ENCODE measurements at regions not wholly inside any gene's neighbourhood (a gene's known extent, or its start where the extent isn't known, plus 50 kb on each side); places are given as distances from the start of the nearest gene placed in this dataset.
"Not testable (repeated sequence)": the region's sequence is repeated elsewhere in the genome, so short reads cannot be mapped to it uniquely, and the experiment has no call there.

DNA sequence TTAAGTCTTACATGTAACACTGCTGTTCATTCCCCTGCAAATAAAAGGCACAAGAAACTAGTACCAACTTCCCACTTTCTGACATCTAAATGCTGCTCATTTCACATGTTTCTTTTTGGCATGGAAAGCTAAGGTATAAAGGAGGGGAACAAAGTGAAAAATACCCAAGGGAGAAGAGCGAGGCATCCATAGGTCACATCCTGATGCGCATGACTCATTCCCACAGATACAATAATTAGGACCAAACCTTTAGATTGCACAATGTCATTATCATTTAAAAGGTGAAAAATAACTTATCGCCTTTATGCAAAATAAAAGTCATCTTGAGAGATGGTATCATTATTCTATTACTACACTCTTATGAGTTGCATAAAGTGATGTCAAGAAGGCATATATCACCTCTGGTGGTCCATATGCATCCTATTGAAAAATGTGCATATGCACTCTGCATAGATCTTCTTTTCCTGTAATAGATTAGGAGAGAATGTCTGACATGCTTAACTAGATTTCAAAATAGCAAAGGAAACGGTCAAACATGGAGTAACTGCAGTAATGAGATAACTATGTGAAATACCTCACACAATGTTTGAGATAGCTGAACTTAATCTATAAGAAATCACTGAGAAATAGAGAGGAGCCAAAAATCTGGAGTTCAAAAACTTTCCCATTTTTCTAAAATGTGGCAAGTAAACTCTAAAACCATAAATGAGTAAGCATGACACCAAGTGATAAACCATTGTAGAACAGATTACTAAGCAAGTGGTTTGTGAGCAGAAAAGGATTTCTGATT lies 382.5 kb upstream of the TMTC1 start:
- no peak overlapping the region for H3K4me3 ChIP-seq (ENCODE audit: insufficient read depth, low read depth, low read length)
- peaks cover 21% of the 10 kb centered on the region for H3K27me3 ChIP-seq (ENCODE audit: control insufficient read depth, insufficient read depth, low read length)
- H3K36me3 ChIP-seq (replicated peaks; ENCODE audit: control insufficient read depth, insufficient read depth, low read length), result no peaks in the 10 kb centered on the region
- DNase-seq, result no peak

DNA sequence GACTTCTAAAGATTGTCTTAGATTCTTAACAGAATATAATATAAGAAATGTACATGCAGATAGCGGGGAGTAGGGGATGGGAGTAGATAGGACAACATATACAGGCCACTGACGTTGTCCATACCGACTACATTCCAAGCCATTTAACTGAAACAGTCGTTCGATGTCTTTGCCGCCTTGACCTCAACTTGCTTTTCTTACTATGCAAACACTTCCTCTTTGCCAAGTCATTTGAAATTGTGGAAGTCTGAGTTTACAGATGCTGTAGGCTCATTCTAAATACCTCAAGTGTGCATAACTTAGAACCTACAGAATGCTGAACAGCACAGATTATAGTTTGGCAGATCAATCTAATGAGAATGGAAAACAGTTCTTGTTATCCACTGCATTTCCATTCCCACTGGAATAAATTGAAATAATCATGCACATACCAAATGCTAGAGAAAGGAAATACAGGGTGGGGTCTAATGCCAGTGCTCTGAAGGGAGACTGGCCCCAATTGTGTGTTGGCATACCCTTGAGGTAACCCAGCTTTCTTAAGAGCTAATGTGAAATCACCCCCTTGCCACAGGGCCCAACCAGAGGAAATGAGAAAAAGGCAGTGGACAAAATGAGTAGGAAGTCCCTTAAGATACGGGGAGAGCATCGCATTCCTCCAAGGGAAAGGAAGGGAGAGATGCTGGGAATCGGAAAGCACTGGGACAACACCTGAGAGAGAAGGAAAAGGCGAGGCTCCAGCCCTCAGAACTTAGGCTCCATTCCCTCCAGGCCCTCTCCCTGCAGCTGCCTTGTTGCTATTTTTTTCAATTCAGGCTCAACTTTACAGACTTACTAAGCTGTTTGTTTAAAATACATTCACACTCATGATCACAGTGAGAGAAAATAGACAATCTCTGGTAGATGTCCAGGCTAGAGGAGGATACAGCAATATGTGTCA lies 380.9 kb upstream of the TMTC1 start:
- Histone ChIP-seq H3K36me3 (replicated peaks; ENCODE audit: control insufficient read depth, insufficient read depth, low read length) (no peaks in the 10 kb centered on the region), H3K27me3 (ENCODE audit: control insufficient read depth, insufficient read depth, low read length) (peaks cover 7% of the 10 kb centered on the region), H3K4me3 (ENCODE audit: insufficient read depth, low read depth, low read length) (no peak overlapping the region)
- no peak for DNase-seq

DNA sequence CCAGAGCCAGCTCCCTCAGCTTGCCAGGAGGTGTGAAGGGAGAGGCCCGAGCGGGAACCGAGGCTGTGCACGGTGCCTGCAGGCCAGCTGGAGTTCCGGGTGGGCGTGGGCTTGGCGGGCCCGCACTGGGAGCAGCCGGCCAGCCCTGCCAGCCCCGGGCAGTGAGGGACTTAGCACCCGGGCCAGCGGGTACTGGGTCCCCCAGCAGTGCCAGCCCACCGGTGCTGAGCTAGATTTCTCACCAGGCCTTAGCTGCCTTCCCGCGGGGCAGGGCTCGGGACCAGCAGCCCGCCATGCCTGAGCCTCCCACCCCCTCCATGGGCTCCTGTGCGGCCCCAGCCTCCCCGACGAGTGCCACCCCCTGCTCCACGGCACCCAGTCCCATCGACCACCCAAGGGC lies 373.1 kb upstream of the TMTC1 start:
- H3K27me3 ChIP-seq (ENCODE audit: control insufficient read depth, insufficient read depth, low read length); DNase-seq; H3K4me3 ChIP-seq (ENCODE audit: insufficient read depth, low read depth, low read length); H3K36me3 ChIP-seq (replicated peaks; ENCODE audit: control insufficient read depth, insufficient read depth, low read length): not testable (repeated sequence)

DNA sequence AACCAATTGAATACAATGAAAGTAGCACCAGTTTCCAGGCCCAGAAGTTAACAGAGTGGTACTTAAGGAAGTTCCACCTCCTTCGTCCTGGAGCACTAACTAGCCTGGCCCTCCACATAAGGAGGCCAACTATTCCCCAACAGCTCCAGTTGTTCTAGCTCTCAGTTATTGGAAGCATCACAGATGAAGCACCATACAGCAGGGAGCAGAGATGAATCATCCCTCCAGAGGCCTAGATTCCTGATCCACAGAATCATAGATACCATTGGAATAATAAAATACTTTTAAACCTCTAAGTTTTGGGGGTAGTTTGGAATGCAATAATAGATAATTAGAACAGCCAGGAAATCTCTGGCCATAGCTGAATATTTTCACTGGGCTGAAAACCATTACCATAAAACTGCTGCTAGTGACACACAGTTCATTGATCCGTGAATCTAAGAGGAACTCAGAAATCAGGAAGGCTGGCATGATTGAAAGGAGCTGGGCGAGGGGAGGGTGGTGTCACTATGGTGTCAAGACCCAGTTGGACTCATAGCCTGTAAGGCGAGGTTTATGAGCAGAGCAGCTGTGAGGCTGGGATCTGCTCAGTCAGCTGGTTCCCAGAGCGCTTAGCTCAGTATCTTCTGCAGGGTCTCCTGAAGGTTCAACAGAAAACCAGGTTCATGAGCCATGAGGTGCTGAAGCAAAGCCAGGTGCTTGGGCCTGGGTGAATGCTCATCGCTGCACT lies 371.4 kb upstream of the TMTC1 start:
- Histone ChIP-seq H3K4me3 (ENCODE audit: insufficient read depth, low read depth, low read length) (no peak overlapping the region), H3K27me3 (ENCODE audit: control insufficient read depth, insufficient read depth, low read length) (no peaks in the 10 kb centered on the region), H3K36me3 (replicated peaks; ENCODE audit: control insufficient read depth, insufficient read depth, low read length) (no peaks in the 10 kb centered on the region)
- DNase-seq, result no peak

DNA sequence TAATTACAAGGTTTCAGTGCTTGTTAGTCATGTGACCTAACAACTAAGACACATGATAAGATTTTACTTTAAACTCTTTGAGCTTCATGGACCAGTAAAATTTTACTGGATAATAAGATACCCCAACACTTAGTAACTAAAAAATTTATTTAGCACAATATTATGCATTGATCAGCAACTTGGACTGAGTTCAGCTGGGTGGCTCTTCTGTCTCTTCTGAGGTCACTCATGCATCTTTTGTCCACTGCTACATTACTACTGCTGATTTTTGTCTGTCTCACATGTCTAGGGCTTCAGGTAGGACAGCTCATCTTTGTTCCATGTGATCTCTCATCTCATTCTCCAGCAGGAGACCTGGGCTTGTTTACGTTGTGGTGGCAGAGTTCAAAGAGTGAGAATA lies 370.2 kb upstream of the TMTC1 start:
- Histone ChIP-seq H3K36me3 (replicated peaks; ENCODE audit: control insufficient read depth, insufficient read depth, low read length) (no peaks in the 10 kb centered on the region), H3K4me3 (ENCODE audit: insufficient read depth, low read depth, low read length) (no peak overlapping the region), H3K27me3 (ENCODE audit: control insufficient read depth, insufficient read depth, low read length) (no peaks in the 10 kb centered on the region)
- DNase-seq, result no peak

DNA sequence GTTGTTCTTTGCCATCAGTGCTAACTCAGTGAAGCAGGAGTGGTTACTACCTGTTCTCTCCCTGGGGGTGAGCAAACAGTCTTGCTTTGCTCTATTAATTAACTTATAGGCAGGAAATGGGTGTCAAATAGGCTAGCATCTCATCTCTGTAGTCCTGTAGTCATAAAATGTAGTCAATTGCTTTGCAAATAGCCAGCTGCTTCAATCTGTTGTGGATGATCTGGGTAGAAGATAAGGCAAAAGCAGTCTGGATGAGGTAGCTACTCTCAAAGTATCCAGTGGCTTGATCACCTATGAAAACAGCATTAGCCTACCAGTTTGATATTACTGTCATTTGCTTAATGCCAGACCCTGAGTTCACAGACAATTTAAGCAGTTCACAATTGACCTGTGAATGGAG lies 369.0 kb upstream of the TMTC1 start:
- no peak overlapping the region for H3K4me3 ChIP-seq (ENCODE audit: insufficient read depth, low read depth, low read length)
- DNase-seq, result no peak
- H3K27me3 ChIP-seq (ENCODE audit: control insufficient read depth, insufficient read depth, low read length), result no peaks in the 10 kb centered on the region
- no peaks in the 10 kb centered on the region for H3K36me3 ChIP-seq (replicated peaks; ENCODE audit: control insufficient read depth, insufficient read depth, low read length)

DNA sequence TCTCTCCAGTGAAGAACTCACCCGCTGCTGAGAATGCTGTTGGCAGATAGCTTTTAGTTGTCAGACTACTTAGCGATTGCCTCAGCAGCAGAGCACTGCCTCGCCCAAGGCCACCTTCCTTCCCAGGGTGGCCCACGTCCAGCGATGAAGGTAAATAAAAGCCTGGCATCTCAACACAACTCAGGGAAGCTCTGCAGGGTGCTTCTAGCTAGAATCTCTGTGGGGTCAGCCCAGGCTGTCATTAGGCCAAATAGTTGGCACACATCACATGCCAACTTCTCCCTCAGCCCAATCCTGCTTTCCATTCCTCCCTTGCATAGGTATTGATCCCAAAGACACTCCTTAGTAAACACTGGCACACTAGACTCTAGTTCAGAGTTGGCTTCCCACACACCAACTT lies 368.1 kb upstream of the TMTC1 start:
- Histone ChIP-seq H3K4me3 (ENCODE audit: insufficient read depth, low read depth, low read length) (no peak overlapping the region), H3K36me3 (replicated peaks; ENCODE audit: control insufficient read depth, insufficient read depth, low read length) (no peaks in the 10 kb centered on the region), H3K27me3 (ENCODE audit: control insufficient read depth, insufficient read depth, low read length) (no peaks in the 10 kb centered on the region)
- no peak for DNase-seq

DNA sequence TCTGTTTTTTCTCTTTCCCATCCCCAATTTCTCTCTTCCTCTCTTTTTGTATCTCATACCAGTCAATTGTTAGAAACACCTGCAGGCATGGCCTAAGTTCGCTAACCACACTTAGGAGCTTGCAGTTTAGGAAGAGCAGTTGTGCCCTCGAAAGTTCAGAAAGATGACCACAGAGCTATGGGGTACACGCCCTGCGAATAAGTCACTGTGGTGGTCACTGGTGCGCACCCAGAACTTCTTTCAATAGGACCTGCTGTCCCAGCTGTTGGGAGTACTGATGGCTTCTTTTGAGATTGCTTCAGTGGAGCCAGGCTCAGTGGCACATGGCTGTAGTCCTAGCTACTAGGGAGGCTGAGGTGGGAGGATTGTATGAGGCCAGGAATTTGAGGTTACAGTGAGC lies 362.8 kb upstream of the TMTC1 start:
- no peaks in the 10 kb centered on the region for H3K27me3 ChIP-seq (ENCODE audit: control insufficient read depth, insufficient read depth, low read length)
- H3K4me3 ChIP-seq (ENCODE audit: insufficient read depth, low read depth, low read length), result no peak overlapping the region
- no peak for DNase-seq
- H3K36me3 ChIP-seq (replicated peaks; ENCODE audit: control insufficient read depth, insufficient read depth, low read length), result no peaks in the 10 kb centered on the region

DNA sequence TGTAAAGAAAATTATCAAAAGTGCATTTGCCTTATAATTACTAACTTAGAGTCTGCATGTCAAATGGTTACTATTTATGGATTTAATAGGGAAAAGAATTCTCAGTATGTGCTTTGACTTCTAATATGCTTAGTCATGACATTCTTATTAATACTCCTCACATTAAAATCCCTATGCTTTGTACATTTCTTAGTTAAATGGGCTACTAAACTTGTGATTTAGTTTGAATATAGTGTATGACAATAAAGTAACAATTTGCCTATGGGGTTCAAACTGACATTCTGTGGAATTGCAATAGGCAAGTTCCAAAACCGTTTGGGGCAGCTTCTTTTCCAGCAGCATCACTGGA lies 361.9 kb upstream of the TMTC1 start:
- Histone ChIP-seq H3K4me3 (ENCODE audit: insufficient read depth, low read depth, low read length) (no peak overlapping the region), H3K27me3 (ENCODE audit: control insufficient read depth, insufficient read depth, low read length) (no peaks in the 10 kb centered on the region), H3K36me3 (replicated peaks; ENCODE audit: control insufficient read depth, insufficient read depth, low read length) (no peaks in the 10 kb centered on the region)
- no peak for DNase-seq

DNA sequence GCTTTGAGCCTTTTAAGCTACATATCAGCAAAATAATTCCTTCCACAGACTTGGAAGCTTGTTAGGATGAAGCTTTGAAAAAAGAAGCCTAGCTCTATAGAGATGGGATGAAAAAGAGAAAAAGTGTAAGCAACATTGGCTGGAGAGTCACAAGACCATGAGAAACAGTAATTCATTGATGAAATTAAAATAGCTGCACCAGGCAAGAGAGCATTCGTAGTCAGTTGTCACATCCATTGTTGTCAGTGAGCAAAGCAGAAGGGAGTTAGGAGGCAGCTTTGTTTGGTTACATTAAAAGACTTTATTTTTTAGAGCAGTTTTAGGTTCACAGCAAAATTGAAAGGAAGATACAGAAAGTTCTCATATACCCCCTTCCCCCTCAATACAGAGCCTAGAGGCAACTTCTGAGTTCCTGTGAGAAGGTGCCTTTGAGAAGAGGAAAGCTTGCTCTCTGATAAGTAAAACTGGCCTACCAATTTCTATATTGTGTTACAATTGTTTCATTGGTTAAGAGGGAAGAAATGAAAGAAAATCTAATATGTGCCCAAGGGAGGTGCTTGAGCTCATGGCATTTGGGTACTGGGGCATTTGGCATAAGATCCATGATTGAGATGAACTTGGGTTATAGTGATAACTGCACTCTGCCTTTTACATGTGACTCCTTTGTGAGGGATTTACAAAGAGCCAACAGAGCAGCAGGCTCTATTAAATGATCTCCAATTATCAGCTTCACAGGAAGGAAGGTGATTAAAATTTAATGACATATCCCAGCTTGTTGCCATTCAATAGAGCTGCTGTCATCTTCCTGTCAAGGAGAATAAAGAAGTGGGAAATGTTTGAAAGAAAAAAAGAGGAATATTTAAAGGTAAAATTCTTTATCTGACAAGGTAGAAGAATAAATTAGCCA lies 361.3 kb upstream of the TMTC1 start:
- Histone ChIP-seq H3K36me3 (replicated peaks; ENCODE audit: control insufficient read depth, insufficient read depth, low read length) (no peaks in the 10 kb centered on the region), H3K4me3 (ENCODE audit: insufficient read depth, low read depth, low read length) (no peak overlapping the region), H3K27me3 (ENCODE audit: control insufficient read depth, insufficient read depth, low read length) (no peaks in the 10 kb centered on the region)
- no peak for DNase-seq

DNA sequence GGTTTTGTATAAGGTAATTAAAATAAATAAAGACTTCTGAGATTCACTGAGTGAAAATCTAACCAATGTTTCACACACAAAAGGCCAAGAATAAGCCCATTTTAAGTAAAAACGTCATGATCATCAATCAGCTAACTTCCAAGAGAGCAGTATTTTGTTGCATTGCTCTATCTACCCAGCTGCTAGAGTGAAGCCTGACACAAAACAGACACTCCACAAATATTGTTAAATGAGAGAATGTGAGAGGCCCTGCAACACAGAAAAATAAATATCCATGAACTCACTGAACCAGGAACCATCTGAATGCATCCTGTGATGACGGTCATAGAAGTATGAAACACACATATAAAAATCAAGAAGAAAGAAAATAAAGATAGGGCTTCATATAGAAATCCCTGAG lies 358.6 kb upstream of the TMTC1 start:
- no peak for DNase-seq
- Histone ChIP-seq H3K27me3 (ENCODE audit: control insufficient read depth, insufficient read depth, low read length) (no peaks in the 10 kb centered on the region), H3K36me3 (replicated peaks; ENCODE audit: control insufficient read depth, insufficient read depth, low read length) (no peaks in the 10 kb centered on the region), H3K4me3 (ENCODE audit: insufficient read depth, low read depth, low read length) (no peak overlapping the region)

DNA sequence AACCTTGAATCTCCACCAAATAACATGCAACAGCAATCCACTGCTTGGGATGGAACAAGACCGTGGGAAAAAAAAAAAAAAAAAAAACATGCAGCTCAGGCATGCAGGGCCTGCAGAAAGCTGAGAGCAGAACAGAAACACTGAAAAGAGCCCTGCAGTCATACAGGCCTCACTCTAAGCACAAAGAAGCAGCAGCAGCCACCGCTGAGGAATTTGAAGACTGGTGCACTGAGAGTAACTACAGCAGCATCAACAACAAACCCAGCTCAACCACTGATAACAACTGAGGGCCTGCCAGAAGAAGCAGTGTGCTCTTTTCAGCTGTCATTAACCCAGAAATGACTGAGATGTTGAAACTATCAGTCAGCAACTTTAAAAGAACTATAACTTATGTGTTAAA lies 354.7 kb upstream of the TMTC1 start:
- DNase-seq, result no peak
- H3K36me3 ChIP-seq (replicated peaks; ENCODE audit: control insufficient read depth, insufficient read depth, low read length), result no peaks in the 10 kb centered on the region
- H3K4me3 ChIP-seq (ENCODE audit: insufficient read depth, low read depth, low read length), result no peak overlapping the region
- H3K27me3 ChIP-seq (ENCODE audit: control insufficient read depth, insufficient read depth, low read length), result no peaks in the 10 kb centered on the region

DNA sequence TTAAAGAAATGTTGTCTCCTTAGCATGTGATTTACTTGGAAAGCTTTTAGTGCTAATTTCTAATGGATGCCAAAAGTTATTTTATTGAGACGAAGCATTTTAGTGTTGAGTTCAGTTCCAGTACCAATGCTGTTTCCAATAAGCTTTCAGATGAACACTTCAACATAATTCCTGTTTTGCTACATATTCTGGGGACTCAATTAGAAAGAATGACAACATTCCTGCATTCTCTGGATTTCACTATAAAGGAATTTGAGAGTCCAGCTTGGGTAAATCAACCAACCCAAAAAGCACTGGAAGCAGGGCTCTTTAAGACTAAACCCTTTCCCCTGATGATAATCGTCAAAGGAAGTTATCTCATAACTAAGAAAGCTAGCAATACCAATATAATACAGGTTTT lies 353.0 kb upstream of the TMTC1 start:
- Histone ChIP-seq H3K27me3 (ENCODE audit: control insufficient read depth, insufficient read depth, low read length) (no peaks in the 10 kb centered on the region), H3K36me3 (replicated peaks; ENCODE audit: control insufficient read depth, insufficient read depth, low read length) (no peaks in the 10 kb centered on the region), H3K4me3 (ENCODE audit: insufficient read depth, low read depth, low read length) (no peak overlapping the region)
- DNase-seq, result no peak

DNA sequence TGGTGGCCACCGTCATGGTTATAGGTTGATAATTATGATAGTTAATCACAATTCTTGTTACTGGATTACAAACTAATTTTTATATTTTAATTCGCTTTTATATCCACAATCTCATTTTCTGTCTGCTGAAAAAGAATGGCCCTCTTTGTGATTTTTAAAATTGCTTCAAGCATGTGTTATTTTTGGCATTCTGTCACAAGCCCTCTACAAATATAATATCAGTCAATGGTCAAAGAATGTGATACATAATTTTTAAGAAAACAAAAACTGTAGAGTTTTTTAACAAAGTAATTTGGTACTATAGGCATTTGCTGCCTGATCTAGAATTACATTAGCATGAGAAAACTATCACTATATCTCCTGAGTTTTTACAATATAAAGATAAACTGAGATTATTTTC lies 352.0 kb upstream of the TMTC1 start:
- Histone ChIP-seq H3K36me3 (replicated peaks; ENCODE audit: control insufficient read depth, insufficient read depth, low read length) (no peaks in the 10 kb centered on the region), H3K27me3 (ENCODE audit: control insufficient read depth, insufficient read depth, low read length) (no peaks in the 10 kb centered on the region), H3K4me3 (ENCODE audit: insufficient read depth, low read depth, low read length) (no peak overlapping the region)
- DNase-seq, result no peak

Measured in H7 (cell line).